Activated CD8-positive, alpha-beta T cell treated with anti-CD3 and anti-CD28 coated beads for 36 hours (primary cell): ENCODE measurements at regions not wholly inside any gene's neighbourhood (a gene's known extent, or its start where the extent isn't known, plus 50 kb on each side); places are given as distances from the start of the nearest gene placed in this dataset.

Experiments
- ATAC-seq: fragments of 200-7000 bp; cut with Tn5 transposase; one replicate; pipeline ENCODE4 v1.10.0; 2021; ENCODE audit warnings: mild to moderate bottlenecking, moderate library complexity
- CTCF ChIA-PET: fragments of 350-600 bp; sonication (Branson Sonifier 250); formaldehyde crosslinking; loops from one replicate; lab custom pipeline; 2021; ENCODE audit warnings: antibody characterized with exemption; lab: Charles Lee
- POLR2A ChIA-PET: fragments of 350-600 bp; sonication (Branson Sonifier 250); formaldehyde crosslinking; loops from one replicate; lab custom pipeline; 2021; ENCODE audit warnings: antibody characterized with exemption; lab: Charles Lee
- DNase-seq: peaks from one replicate; pipeline ENCODE4 v3.0.0-alpha.2; 2020
- H3K27ac Mint-ChIP-seq: one replicate; pipeline ENCODE4 v1.8.0; 2021; ENCODE audit warnings: mild to moderate bottlenecking, mixed read lengths
- H3K27me3 Mint-ChIP-seq: one replicate; pipeline ENCODE4 v1.8.0; 2021; ENCODE audit warnings: mixed read lengths
- H3K36me3 Mint-ChIP-seq: one replicate; pipeline ENCODE4 v1.8.0; 2021; ENCODE audit warnings: low read depth, mixed read lengths
- H3K4me1 Mint-ChIP-seq: one replicate; pipeline ENCODE4 v1.8.0; 2021; ENCODE audit warnings: low read depth, mixed read lengths
- H3K4me3 Mint-ChIP-seq: one replicate; pipeline ENCODE4 v1.8.0; 2021; ENCODE audit warnings: mild to moderate bottlenecking, moderate library complexity, mixed read lengths
- H3K9me3 Mint-ChIP-seq: one replicate; pipeline ENCODE4 v1.8.0; 2021; ENCODE audit warnings: mixed read lengths
- intact Hi-C: fragments of 100-400 bp; cut with micrococcal nuclease; formaldehyde crosslinking; loops from one replicate; pipeline ENCODE4 v1.10.0; 2022
- TF ChIP-seq, protein P1 (sequence below): fragments of 200-600 bp; IDR thresholded peaks from one replicate; pipeline ENCODE4 v1.8.0; 2022; ENCODE audit warnings: antibody characterized with exemption, mild to moderate bottlenecking

GRCh38 chr9:74035786-74036185 lies 461.3 kb upstream of the RORB start:
- ChIA-PET CTCF (no interaction called here), POLR2A (no interaction called here)
- H3K27me3 Mint-ChIP-seq = no peaks in the 10 kb centered on the region
- ATAC-seq (no peak), DNase-seq (no peak)
- H3K9me3 Mint-ChIP-seq = no peaks in the 10 kb centered on the region
- H3K36me3 Mint-ChIP-seq = no peaks in the 10 kb centered on the region
- H3K4me1 Mint-ChIP-seq = peaks cover 7% of the 10 kb centered on the region
- H3K4me3 Mint-ChIP-seq = no peak overlapping the region
- intact Hi-C loops = no loop called here
- no peak overlapping the region for H3K27ac Mint-ChIP-seq
- TF ChIP-seq, protein P1, sequence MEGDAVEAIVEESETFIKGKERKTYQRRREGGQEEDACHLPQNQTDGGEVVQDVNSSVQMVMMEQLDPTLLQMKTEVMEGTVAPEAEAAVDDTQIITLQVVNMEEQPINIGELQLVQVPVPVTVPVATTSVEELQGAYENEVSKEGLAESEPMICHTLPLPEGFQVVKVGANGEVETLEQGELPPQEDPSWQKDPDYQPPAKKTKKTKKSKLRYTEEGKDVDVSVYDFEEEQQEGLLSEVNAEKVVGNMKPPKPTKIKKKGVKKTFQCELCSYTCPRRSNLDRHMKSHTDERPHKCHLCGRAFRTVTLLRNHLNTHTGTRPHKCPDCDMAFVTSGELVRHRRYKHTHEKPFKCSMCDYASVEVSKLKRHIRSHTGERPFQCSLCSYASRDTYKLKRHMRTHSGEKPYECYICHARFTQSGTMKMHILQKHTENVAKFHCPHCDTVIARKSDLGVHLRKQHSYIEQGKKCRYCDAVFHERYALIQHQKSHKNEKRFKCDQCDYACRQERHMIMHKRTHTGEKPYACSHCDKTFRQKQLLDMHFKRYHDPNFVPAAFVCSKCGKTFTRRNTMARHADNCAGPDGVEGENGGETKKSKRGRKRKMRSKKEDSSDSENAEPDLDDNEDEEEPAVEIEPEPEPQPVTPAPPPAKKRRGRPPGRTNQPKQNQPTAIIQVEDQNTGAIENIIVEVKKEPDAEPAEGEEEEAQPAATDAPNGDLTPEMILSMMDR = no peak

DNA sequence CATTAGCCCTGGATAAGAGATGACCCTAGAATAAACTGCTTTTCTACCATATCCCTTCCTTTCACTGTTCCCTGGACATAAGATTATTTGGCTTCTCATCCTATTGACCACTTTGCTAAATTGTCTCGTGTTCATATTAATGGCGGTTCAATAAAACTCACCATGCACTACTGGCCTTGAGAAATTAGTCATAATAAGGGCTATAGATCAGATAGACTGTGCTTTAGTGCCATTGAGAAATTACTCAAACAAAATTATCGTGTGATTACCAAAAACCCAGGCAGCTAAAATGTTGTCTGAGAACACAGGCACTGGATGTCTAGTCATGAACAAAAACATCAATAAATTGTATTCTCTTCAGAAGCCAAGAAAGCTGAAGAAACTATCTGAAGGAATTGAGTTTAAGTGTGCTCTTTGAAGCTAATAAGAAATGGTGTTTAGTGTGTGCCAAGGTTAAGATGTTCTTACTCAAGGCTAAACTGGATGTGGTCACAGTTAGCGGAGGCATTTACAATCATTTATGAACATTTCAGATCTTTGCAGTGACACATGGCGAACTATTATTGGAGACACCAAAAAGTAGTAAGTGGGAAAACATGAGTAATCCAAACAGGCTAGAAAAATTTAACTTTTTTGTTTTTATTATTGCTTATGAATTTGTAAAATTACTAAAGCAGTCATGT lies 460.4 kb upstream of the RORB start:
- Mint-ChIP-seq H3K36me3 (no peaks in the 10 kb centered on the region), H3K4me1 (peaks cover 7% of the 10 kb centered on the region), H3K9me3 (no peaks in the 10 kb centered on the region), H3K27ac (peak overlapping the region; percentile 51), H3K4me3 (no peak overlapping the region), H3K27me3 (no peaks in the 10 kb centered on the region)
- ChIA-PET POLR2A (no interaction called here), CTCF (no interaction called here)
- ATAC-seq (peak; percentile 85), DNase-seq (peak; percentile 30)
- intact Hi-C loops = no loop called here
- TF ChIP-seq, protein P1 = no peak

DNA sequence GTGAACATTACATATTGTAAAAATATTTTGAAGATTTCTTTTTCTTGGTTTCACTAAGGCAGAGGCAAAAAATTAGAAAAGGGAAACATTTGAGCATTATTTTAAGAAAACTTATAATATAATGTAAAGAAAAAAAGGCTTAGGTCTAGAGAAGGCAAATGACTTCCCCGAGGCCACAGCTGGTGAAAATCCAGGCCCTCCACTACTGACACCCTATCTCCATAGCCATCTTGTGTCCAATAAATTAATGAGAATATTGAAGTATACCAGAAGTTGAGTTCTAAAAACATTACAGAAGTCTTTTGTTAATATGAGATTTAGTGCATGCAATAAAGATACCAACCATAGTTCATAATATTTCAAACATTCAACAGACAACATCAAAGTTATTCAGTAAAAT lies 459.9 kb upstream of the RORB start:
- Mint-ChIP-seq H3K9me3 (no peaks in the 10 kb centered on the region), H3K27me3 (no peaks in the 10 kb centered on the region), H3K4me3 (no peak overlapping the region), H3K27ac (peak overlapping the region; percentile 7), H3K4me1 (peaks cover 7% of the 10 kb centered on the region), H3K36me3 (no peaks in the 10 kb centered on the region)
- CTCF ChIA-PET = no interaction called here
- POLR2A ChIA-PET = no interaction called here
- TF ChIP-seq, protein P1 = no peak
- DNase-seq = no peak
- no peak for ATAC-seq
- intact Hi-C loops = no loop called here

GRCh38 chr9:74041588-74041987 lies 455.5 kb upstream of the RORB start:
- ATAC-seq (no peak), DNase-seq (no peak)
- POLR2A ChIA-PET = no interaction called here
- H3K27ac Mint-ChIP-seq = no peak overlapping the region
- peaks cover under 1% of the 10 kb centered on the region for H3K4me1 Mint-ChIP-seq
- H3K4me3 Mint-ChIP-seq = no peak overlapping the region
- TF ChIP-seq, protein P1 = no peak
- no peaks in the 10 kb centered on the region for H3K36me3 Mint-ChIP-seq
- CTCF ChIA-PET = no interaction called here
- H3K27me3 Mint-ChIP-seq = no peaks in the 10 kb centered on the region
- intact Hi-C loops = no loop called here
- H3K9me3 Mint-ChIP-seq = no peaks in the 10 kb centered on the region

GRCh38 chr9:74044844-74045243 lies 452.3 kb upstream of the RORB start:
- no peaks in the 10 kb centered on the region for H3K27me3 Mint-ChIP-seq
- H3K4me1 Mint-ChIP-seq = no peaks in the 10 kb centered on the region
- no peak for ATAC-seq
- TF ChIP-seq, protein P1 = no peak
- no peaks in the 10 kb centered on the region for H3K9me3 Mint-ChIP-seq
- POLR2A ChIA-PET = no interaction called here
- H3K36me3 Mint-ChIP-seq = no peaks in the 10 kb centered on the region
- DNase-seq = no peak
- no peak overlapping the region for H3K4me3 Mint-ChIP-seq
- CTCF ChIA-PET = no interaction called here
- H3K27ac Mint-ChIP-seq = no peak overlapping the region
- intact Hi-C loops = no loop called here
